Testis (tissue), 2 donors: ENCODE measurements at regions not wholly inside any gene's neighbourhood (a gene's known extent, or its start where the extent isn't known, plus 50 kb on each side); places are given as distances from the start of the nearest gene placed in this dataset.
A peak's percentile ranks its signal among the peaks of the same experiment; 100 is the strongest.

ENCODE experiments used
- DNase-seq: peaks from one replicate; pipeline ENCODE4 v3.0.0-alpha.2; 2019
- H3K27ac ChIP-seq, 2 donors: fragments of 200-600 bp; sonication (generic); one replicate each; pipeline ENCODE4 v1.5.1; 2019
- H3K27me3 ChIP-seq: fragments of 200-600 bp; sonication (generic); one replicate; pipeline ENCODE4 v1.5.1; 2019
- H3K36me3 ChIP-seq: fragments of 200-600 bp; sonication (generic); one replicate; pipeline ENCODE4 v1.5.1; 2017; ENCODE audit warnings: low read depth; ENCODE audit errors: missing control alignments
- H3K4me1 ChIP-seq: fragments of 200-600 bp; sonication (generic); one replicate; pipeline ENCODE4 v1.5.1; 2019
- H3K4me3 ChIP-seq, 2 donors: fragments of 200-600 bp; sonication (generic); one replicate each; pipeline ENCODE4 v1.5.1; 2017 to 2019
- H3K9me3 ChIP-seq: fragments of 200-600 bp; sonication (generic); one replicate; pipeline ENCODE4 v1.5.1; 2017
- POLR2A ChIP-seq: fragments of 450-650 bp; IDR thresholded peaks from one replicate; pipeline ENCODE4 v1.6.1; 2017; ENCODE audit warnings: antibody characterized with exemption, mild to moderate bottlenecking, moderate library complexity
- WGBS, 2 donors: methylation state at CpG; one replicate each; pipeline ENCODE4 v1.1.5; 2018; 5-methylcytosine and 5-hydroxymethylcytosine counted together
- intact Hi-C: fragments of 100-400 bp; cut with DNase I; formaldehyde crosslinking; loops from one replicate; pipeline ENCODE4 v1.15.1; 2023; ENCODE audit warnings: low total_unique reads
- TF ChIP-seq, protein P1 (sequence below), 3 experiments: fragments of 450-650 bp in 2 of 3; fragments of 200-600 bp in 1 of 3; sonication (generic) in 1 of 3; IDR thresholded peaks; one replicate each; pipeline ENCODE4 v1.5.1; 2016 to 2019; ENCODE audit warnings: antibody characterized with exemption in 3 of 3, mild to moderate bottlenecking in 2 of 3, moderate library complexity in 1 of 3

DNA sequence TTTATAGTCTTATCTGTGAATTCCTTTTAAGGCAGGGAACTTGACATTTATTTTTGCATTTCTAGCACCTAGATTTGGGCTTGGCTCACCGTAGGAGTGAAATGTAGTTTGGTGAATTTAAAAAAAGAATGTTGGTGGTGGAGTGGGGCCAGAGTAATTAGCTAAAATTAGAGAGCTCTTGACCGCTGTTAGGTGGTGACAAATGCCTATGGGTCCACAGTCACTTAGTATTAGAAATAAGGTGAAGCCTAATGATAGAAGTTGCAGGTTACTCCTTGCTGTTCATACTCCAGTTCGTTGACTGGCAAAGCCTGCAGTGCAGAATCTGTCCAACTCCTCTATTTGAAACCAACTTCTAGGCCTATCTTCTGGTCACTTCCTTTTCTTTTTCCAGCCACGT lies 318.8 kb upstream of the NRIP1 start:
- H3K9me3 ChIP-seq = no peaks in the 10 kb centered on the region
- no peak overlapping the region for H3K27ac ChIP-seq
- 76 to 83% methylated on average over 4 of the region's 4 CpGs for WGBS, 2 donors
- H3K4me1 ChIP-seq = no peaks in the 10 kb centered on the region
- H3K36me3 ChIP-seq = no peaks in the 10 kb centered on the region
- no peak for DNase-seq
- no peaks in the 10 kb centered on the region for H3K27me3 ChIP-seq
- intact Hi-C loops = no loop called here
- TF ChIP-seq, protein P1, sequence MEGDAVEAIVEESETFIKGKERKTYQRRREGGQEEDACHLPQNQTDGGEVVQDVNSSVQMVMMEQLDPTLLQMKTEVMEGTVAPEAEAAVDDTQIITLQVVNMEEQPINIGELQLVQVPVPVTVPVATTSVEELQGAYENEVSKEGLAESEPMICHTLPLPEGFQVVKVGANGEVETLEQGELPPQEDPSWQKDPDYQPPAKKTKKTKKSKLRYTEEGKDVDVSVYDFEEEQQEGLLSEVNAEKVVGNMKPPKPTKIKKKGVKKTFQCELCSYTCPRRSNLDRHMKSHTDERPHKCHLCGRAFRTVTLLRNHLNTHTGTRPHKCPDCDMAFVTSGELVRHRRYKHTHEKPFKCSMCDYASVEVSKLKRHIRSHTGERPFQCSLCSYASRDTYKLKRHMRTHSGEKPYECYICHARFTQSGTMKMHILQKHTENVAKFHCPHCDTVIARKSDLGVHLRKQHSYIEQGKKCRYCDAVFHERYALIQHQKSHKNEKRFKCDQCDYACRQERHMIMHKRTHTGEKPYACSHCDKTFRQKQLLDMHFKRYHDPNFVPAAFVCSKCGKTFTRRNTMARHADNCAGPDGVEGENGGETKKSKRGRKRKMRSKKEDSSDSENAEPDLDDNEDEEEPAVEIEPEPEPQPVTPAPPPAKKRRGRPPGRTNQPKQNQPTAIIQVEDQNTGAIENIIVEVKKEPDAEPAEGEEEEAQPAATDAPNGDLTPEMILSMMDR (IDR thresholded peaks at IDR 0.05) = no peak
- TF ChIP-seq POLR2A = no peak
- H3K4me3 ChIP-seq = no peak overlapping the region

DNA sequence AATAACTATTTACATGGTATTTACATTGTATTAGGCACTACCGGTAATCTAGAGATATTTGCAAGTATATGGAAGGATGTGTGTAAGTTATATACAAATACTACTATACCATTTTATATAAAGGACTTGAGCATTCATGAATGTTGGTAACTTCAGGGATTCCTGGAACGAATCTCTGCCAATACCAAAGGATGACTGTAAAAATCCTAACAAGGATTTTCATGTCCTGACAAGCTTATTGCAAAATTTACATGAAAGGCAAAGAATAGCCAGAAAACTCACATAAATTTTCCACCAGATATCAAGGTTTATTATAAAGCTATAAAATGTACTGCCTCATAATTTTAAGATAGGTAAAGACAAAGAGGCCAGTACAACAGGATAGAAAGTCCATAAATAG lies 325.2 kb upstream of the NRIP1 start:
- Histone ChIP-seq H3K27me3 (no peaks in the 10 kb centered on the region), H3K9me3 (no peaks in the 10 kb centered on the region), H3K4me3 (no peak overlapping the region), H3K27ac (no peak overlapping the region), H3K36me3 (no peaks in the 10 kb centered on the region), H3K4me1 (no peaks in the 10 kb centered on the region)
- intact Hi-C loops = no loop called here
- TF ChIP-seq POLR2A = no peak
- TF ChIP-seq, protein P1 (IDR thresholded peaks at IDR 0.05) = no peak
- 92 to 95% methylated on average over 2 of the region's 2 CpGs for WGBS, 2 donors
- DNase-seq = no peak

DNA sequence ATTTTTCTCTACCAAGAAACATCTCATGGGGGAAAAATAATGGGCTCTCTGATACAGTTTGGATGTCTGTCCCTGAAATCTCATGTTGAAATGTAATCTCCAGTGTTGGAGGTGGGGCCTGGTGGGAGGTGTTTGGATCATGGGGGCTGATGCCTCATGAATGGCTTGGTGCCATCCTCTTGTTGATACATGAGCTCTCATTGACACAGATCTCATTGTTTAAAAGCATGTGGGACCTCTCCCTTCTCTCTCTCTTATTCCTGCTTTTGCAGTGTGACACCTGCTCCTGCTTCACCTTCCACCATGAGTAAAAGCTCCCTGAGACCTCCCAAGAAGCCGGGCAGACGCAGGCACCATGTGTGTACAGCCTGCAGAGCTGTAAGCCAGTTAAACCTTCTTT lies 332.5 kb upstream of the NRIP1 start:
- Histone ChIP-seq H3K9me3 (no peaks in the 10 kb centered on the region), H3K4me3 (no peak overlapping the region), H3K27ac (no peak overlapping the region), H3K36me3 (no peaks in the 10 kb centered on the region), H3K4me1 (peaks cover 33% of the 10 kb centered on the region), H3K27me3 (no peaks in the 10 kb centered on the region)
- intact Hi-C loops = no loop called here
- TF ChIP-seq POLR2A = no peak
- TF ChIP-seq, protein P1 (IDR thresholded peaks at IDR 0.05) = no peak
- peak; percentile 54 for DNase-seq
- 64 to 69% methylated on average over 2 of the region's 2 CpGs for WGBS, 2 donors

DNA sequence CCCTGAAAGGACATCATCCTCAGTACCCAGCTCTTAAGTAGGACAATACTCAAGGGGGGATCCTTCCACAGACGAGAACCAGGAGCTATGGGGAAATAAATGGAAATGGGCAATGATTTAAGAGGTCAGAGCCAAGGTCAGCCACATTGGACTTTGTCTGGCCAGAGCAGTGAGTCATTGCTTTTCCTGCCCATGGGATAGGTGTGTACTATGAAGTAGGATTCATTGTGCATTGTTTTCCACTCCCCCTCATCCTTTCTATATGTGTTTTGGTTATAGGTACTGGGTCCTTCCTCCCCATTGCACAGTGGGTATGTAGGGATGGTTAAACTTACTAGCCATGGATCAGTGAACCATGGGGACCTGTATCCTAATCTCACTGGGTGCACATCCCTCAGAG lies 328.9 kb upstream of the USP25 start:
- intact Hi-C loops = no loop called here
- DNase-seq = no peak
- TF ChIP-seq, protein P1 (IDR thresholded peaks at IDR 0.05) = no peak
- TF ChIP-seq POLR2A = no peak
- Histone ChIP-seq H3K4me1 (peaks cover 35% of the 10 kb centered on the region), H3K9me3 (no peaks in the 10 kb centered on the region), H3K27ac (peak overlapping the region in 1 of 2 donors; percentile 57), H3K27me3 (no peaks in the 10 kb centered on the region), H3K4me3 (no peak overlapping the region), H3K36me3 (no peaks in the 10 kb centered on the region)
- 29 to 30% methylated on average over 1 of the region's 1 CpG for WGBS, 2 donors

DNA sequence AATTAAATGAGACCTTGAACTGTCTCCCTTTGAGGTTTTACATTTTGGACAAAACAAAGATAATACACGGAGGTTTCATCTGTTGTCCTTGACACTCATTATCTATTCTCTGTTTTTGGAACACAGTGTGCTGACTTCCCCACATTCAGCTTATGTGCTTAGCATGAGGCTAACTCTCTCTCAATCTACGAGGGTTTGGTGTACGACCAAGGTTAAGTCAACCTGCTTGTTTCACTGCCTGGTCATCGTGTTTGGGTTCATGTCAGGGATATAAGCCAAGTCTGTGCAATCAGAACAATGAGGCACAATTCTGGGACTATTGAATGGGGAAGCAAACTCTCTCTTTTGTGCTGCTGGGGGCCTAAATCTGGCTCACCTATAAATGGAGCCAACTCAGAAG lies 328.5 kb upstream of the USP25 start:
- no peaks in the 10 kb centered on the region for H3K36me3 ChIP-seq
- TF ChIP-seq, protein P1 (IDR thresholded peaks at IDR 0.05) = no peak
- TF ChIP-seq POLR2A = no peak
- H3K27ac ChIP-seq = peak overlapping the region in 1 of 2 donors; percentile 57
- intact Hi-C loops = no loop called here
- no peak overlapping the region for H3K4me3 ChIP-seq
- H3K27me3 ChIP-seq = no peaks in the 10 kb centered on the region
- WGBS, 2 donors = 25 to 48% methylated on average over 4 of the region's 4 CpGs
- peak; percentile 38 for DNase-seq
- H3K4me1 ChIP-seq = peaks cover 35% of the 10 kb centered on the region
- no peaks in the 10 kb centered on the region for H3K9me3 ChIP-seq
